Left lung (tissue), 4 donors: ENCODE measurements at regions not wholly inside any gene's neighbourhood (a gene's known extent, or its start where the extent isn't known, plus 50 kb on each side); places are given as distances from the start of the nearest gene placed in this dataset.

Source experiments
- ATAC-seq: fragments of 200-7000 bp; cut with Tn5 transposase; one replicate; pipeline ENCODE4 v1.9.1; 2020; ENCODE audit warnings: moderate library complexity
- DNase-seq, 4 donors: peaks; one replicate each; pipeline ENCODE4 v3.0.0-alpha.2; 2013 to 2020
- H3K27ac ChIP-seq, 2 donors: fragments of 200-600 bp; sonication (generic) in 1 of 2; one replicate each; pipeline versions ENCODE4 v1.5.0 to v1.8.0; 2020 to 2021
- H3K27me3 ChIP-seq, 2 donors: fragments of 200-600 bp; sonication (generic) in 1 of 2; one replicate each; pipeline versions ENCODE4 v1.5.0 to v1.8.0; 2020 to 2021
- H3K36me3 ChIP-seq, 2 donors: fragments of 200-600 bp; sonication (generic) in 1 of 2; one replicate each; pipeline versions ENCODE4 v1.5.0 to v1.8.0; 2020 to 2021
- H3K4me1 ChIP-seq, 2 donors: fragments of 200-600 bp; one replicate each; pipeline ENCODE4 v1.8.0; 2021
- H3K4me3 ChIP-seq, 2 donors: fragments of 200-600 bp; sonication (generic) in 1 of 2; one replicate each; pipeline versions ENCODE4 v1.5.0 to v1.8.0; 2020 to 2021; ENCODE audit warnings: mild to moderate bottlenecking in 1 of 2
- H3K9me3 ChIP-seq, 2 donors: fragments of 200-600 bp; sonication (generic) in 1 of 2; one replicate each; pipeline versions ENCODE4 v1.5.0 to v1.8.0; 2020 to 2021
- intact Hi-C, 2 donors: fragments of 100-400 bp; cut with DNase I; formaldehyde crosslinking; loops; one replicate each; pipeline versions ENCODE4 v1.11.2 to v1.14.2; 2022
- TF ChIP-seq, protein P1 (sequence below), 2 donors: fragments of 200-600 bp; sonication (generic) in 1 of 2; IDR thresholded peaks; one replicate each; pipeline versions ENCODE4 v1.5.0 to v1.8.0; 2021; ENCODE audit warnings: antibody characterized with exemption in 2 of 2
- donor health status: DM: no; HTN: yes; CAD: no.
- donor health status: DM: no; HTN: no; CAD: no.

- Histone ChIP-seq H3K4me1 (no peaks in the 10 kb centered on the region), H3K27me3 (no peaks in the 10 kb centered on the region), H3K4me3 (no peak overlapping the region), H3K27ac (no peak overlapping the region), H3K36me3 (no peaks in the 10 kb centered on the region), H3K9me3 (no peaks in the 10 kb centered on the region)
- TF ChIP-seq, protein P1, sequence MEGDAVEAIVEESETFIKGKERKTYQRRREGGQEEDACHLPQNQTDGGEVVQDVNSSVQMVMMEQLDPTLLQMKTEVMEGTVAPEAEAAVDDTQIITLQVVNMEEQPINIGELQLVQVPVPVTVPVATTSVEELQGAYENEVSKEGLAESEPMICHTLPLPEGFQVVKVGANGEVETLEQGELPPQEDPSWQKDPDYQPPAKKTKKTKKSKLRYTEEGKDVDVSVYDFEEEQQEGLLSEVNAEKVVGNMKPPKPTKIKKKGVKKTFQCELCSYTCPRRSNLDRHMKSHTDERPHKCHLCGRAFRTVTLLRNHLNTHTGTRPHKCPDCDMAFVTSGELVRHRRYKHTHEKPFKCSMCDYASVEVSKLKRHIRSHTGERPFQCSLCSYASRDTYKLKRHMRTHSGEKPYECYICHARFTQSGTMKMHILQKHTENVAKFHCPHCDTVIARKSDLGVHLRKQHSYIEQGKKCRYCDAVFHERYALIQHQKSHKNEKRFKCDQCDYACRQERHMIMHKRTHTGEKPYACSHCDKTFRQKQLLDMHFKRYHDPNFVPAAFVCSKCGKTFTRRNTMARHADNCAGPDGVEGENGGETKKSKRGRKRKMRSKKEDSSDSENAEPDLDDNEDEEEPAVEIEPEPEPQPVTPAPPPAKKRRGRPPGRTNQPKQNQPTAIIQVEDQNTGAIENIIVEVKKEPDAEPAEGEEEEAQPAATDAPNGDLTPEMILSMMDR (IDR thresholded peaks at IDR 0.05) = no peak
- ATAC-seq (no peak), DNase-seq (no peak)
- intact Hi-C loops = no loop called here
Observed at GRCh38 chr2:59084326-59084725, 843.2 kb upstream of the FANCL start.

- TF ChIP-seq, protein P1 (IDR thresholded peaks at IDR 0.05) = no peak
- H3K4me3 ChIP-seq = no peak overlapping the region
- H3K4me1 ChIP-seq = no peaks in the 10 kb centered on the region
- ATAC-seq = no peak
- no peaks in the 10 kb centered on the region for H3K27me3 ChIP-seq
- H3K36me3 ChIP-seq = no peaks in the 10 kb centered on the region
- intact Hi-C loops = no loop called here
- no peaks in the 10 kb centered on the region for H3K9me3 ChIP-seq
- DNase-seq = no peak
- H3K27ac ChIP-seq = no peak overlapping the region
Observed at GRCh38 chr2:59083075-59083828, 842.1 kb upstream of the FANCL start.

DNA sequence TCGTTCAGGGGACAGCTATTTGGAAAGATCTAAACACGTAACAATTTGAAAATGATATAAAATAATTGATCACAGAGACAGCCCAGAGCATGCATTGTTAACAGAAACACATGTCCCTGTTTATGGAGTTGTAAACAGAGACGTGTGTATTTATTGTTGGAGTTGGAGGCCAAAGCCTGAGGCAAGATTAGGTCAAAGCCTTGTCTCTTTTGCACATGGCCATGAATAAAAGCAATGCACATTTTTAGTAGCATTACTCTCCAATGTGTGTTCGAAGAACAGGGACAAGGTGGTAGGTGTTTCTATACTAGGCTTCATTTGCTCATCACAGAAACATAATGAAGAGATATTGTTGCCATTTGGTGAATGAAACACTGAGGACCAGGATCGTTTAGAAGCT lies 841.5 kb upstream of the FANCL start:
- intact Hi-C loops = no loop called here

GRCh38 chr2:59080451-59081181 lies 839.5 kb upstream of the FANCL start:
- no peak overlapping the region for H3K4me3 ChIP-seq

More for the DNA sequence above, 841.5 kb upstream of the FANCL start:
- no peaks in the 10 kb centered on the region for H3K36me3 ChIP-seq
- H3K4me1 ChIP-seq = no peaks in the 10 kb centered on the region
- ATAC-seq = no peak
- H3K27me3 ChIP-seq = no peaks in the 10 kb centered on the region
- DNase-seq = no peak
- no peak overlapping the region for H3K27ac ChIP-seq
- TF ChIP-seq, protein P1 (IDR thresholded peaks at IDR 0.05) = no peak
- H3K9me3 ChIP-seq = no peaks in the 10 kb centered on the region
- H3K4me3 ChIP-seq = no peak overlapping the region

More at GRCh38 chr2:59080451-59081181, 839.5 kb upstream of the FANCL start:
- Histone ChIP-seq H3K9me3 (no peaks in the 10 kb centered on the region), H3K27me3 (no peaks in the 10 kb centered on the region), H3K36me3 (no peaks in the 10 kb centered on the region), H3K4me1 (no peaks in the 10 kb centered on the region), H3K27ac (no peak overlapping the region)
- TF ChIP-seq, protein P1 (IDR thresholded peaks at IDR 0.05) = no peak
- intact Hi-C loops = no loop called here
- DNase-seq = no peak
- ATAC-seq = no peak
